Occipital lobe (tissue), 1 donor: ENCODE measurements at regions not wholly inside any gene's neighbourhood (a gene's known extent, or its start where the extent isn't known, plus 50 kb on each side); places are given as distances from the start of the nearest gene placed in this dataset.

Experiments used
- DNase-seq: peaks from one replicate; lab custom pipeline; 2025; lab: John Stamatoyannopoulos, UW

- no peak for DNase-seq
These were observed 410.4 kb upstream of the RORA start for GRCh38 chr15:61639491-61639890.

- DNase-seq, result no peak
These were observed 405.7 kb upstream of the RORA start for GRCh38 chr15:61634837-61635236.

- no peak for DNase-seq
These were observed 404.8 kb upstream of the RORA start for GRCh38 chr15:61633951-61634350.

GRCh38 chr15:61629269-61629668, 400.2 kb upstream of the RORA start:
- no peak for DNase-seq

- DNase-seq, result no peak
These were observed 395.8 kb upstream of the RORA start for GRCh38 chr15:61624950-61625349.

- DNase-seq, result no peak
These were observed 394.6 kb upstream of the RORA start for GRCh38 chr15:61623746-61624145.

GRCh38 chr15:61621865-61622264, 392.8 kb upstream of the RORA start:
- DNase-seq, result no peak

GRCh38 chr15:61621146-61621545, 392.0 kb upstream of the RORA start:
- no peak for DNase-seq

- DNase-seq, result no peak
These were observed 391.0 kb upstream of the RORA start for GRCh38 chr15:61620151-61620550.

GRCh38 chr15:61613729-61614128, 384.6 kb upstream of the RORA start:
- no peak for DNase-seq

- DNase-seq, result no peak
These were observed 384.0 kb upstream of the RORA start for GRCh38 chr15:61613138-61613537.

GRCh38 chr15:61612111-61612510, 383.0 kb upstream of the RORA start:
- DNase-seq, result no peak

GRCh38 chr15:61605343-61605742, 376.2 kb upstream of the RORA start:
- DNase-seq, result no peak

- no peak for DNase-seq
These were observed 369.6 kb upstream of the RORA start for GRCh38 chr15:61598655-61599054.

GRCh38 chr15:61584410-61584809, 355.3 kb upstream of the RORA start:
- no peak for DNase-seq

- DNase-seq, result no peak
These were observed 353.0 kb upstream of the RORA start for GRCh38 chr15:61582092-61582491.

GRCh38 chr15:61575597-61575996, 346.5 kb upstream of the RORA start:
- DNase-seq, result no peak

GRCh38 chr15:61571026-61571425, 341.9 kb upstream of the RORA start:
- DNase-seq, result no peak

- no peak for DNase-seq
These were observed 335.7 kb upstream of the RORA start for GRCh38 chr15:61564785-61565184.

GRCh38 chr15:61558172-61559136, 329.4 kb upstream of the RORA start:
- DNase-seq, result no peak

GRCh38 chr15:61556037-61556648, 327.0 kb upstream of the RORA start:
- DNase-seq, result no peak

- DNase-seq, result no peak
These were observed 320.6 kb upstream of the RORA start for GRCh38 chr15:61549727-61550126.

- no peak for DNase-seq
These were observed 316.7 kb upstream of the RORA start for GRCh38 chr15:61545763-61546162.
